Choroid plexus epithelial cell (primary cell): ENCODE measurements at regions not wholly inside any gene's neighbourhood (a gene's known extent, or its start where the extent isn't known, plus 50 kb on each side); places are given as distances from the start of the nearest gene placed in this dataset.

Source experiments
- DNase-seq: peaks from one replicate; pipeline ENCODE4 v3.0.0-alpha.2; 2010; ENCODE audit warnings: low read depth
- H3K4me3 ChIP-seq: 2 replicates; pipeline ENCODE4 v1.5.1; 2011; ENCODE audit warnings: low read depth, mild to moderate bottlenecking, control low read depth, low read length, moderate library complexity
- CTCF ChIP-seq: conservative IDR thresholded peaks from 2 replicates; pipeline ENCODE4 v1.5.1; 2011; ENCODE audit warnings: low read depth, mild to moderate bottlenecking, control low read depth, inconsistent platforms, low read length, moderate library complexity

DNA sequence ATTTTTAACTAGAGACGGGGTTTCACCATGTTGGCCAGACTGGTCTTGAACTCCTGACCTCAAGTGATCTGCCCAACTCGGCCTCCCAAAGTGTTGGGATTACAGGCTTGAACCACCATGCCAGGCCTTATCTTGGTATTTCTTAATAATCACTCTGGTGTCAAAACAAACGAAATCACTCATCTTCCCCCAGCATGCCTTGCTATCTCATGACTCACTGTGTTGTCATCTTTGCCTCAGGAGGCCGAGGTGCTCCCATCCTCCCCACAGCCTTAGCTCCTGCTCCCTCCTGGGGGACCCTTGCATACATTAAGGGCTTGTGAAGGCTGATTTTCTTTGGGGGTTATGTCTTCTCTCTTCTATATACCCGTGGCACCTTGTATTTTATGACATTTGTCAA, 250.1 kb upstream of the DPP10 start:
- no peak overlapping the region for H3K4me3 ChIP-seq
- peak; percentile 1 for DNase-seq
- no peak for TF ChIP-seq CTCF

GRCh38 chr2:114201781-114202180, 240.7 kb upstream of the DPP10 start:
- TF ChIP-seq CTCF: no peak
- no peak overlapping the region for H3K4me3 ChIP-seq
- no peak for DNase-seq

GRCh38 chr2:114203679-114204078, 238.8 kb upstream of the DPP10 start:
- H3K4me3 ChIP-seq: no peak overlapping the region
- TF ChIP-seq CTCF: no peak
- DNase-seq: no peak

GRCh38 chr2:114213808-114214207, 228.6 kb upstream of the DPP10 start:
- no peak for TF ChIP-seq CTCF
- DNase-seq: no peak
- no peak overlapping the region for H3K4me3 ChIP-seq

DNA sequence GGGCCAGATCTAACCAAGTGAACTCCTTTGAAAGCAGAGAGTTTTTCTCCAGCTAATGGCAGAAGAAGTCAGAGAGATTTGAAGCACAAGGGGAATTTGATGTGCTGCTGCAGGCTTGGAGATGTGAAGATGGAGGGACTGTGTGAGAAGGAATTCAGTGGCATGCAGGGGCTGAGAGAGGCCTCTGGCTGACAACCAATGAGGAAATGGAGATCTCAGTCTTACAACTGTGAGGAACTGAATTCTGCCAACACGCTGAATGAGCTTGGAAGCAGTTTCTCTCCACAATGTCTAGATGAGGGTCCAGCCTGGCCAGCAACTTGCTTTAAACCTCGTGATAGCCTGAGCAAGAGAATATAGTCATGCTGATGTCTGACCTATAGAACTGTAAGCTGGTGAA, 224.1 kb upstream of the DPP10 start:
- TF ChIP-seq CTCF: no peak
- DNase-seq: no peak
- no peak overlapping the region for H3K4me3 ChIP-seq

GRCh38 chr2:114219456-114219855, 223.0 kb upstream of the DPP10 start:
- no peak overlapping the region for H3K4me3 ChIP-seq
- no peak for TF ChIP-seq CTCF
- no peak for DNase-seq

- no peak for TF ChIP-seq CTCF
- no peak for DNase-seq
- H3K4me3 ChIP-seq: no peak overlapping the region
Observed at GRCh38 chr2:114222344-114222743, 220.1 kb upstream of the DPP10 start.
